ENCODE measurements at regions not wholly inside any gene's neighbourhood (a gene's known extent, or its start where the extent isn't known, plus 50 kb on each side); places are given as distances from the start of the nearest gene placed in this dataset.

GRCh38 chr11:44457862-44458261, 107.6 kb upstream of the CD82 start:
- H3K4me1 ChIP-seq (ENCODE audit: control insufficient read depth in 1 of 2, insufficient read depth in 1 of 2, low read depth in 1 of 2, low read length in 1 of 2), result no peaks in the 10 kb centered on the region
- no peak for TF ChIP-seq CTCF (IDR thresholded peaks at IDR 0.05)

GRCh38 chr11:44463751-44464150, 101.7 kb upstream of the CD82 start:
- peaks cover 13% of the 10 kb centered on the region for H3K27me3 ChIP-seq
- H3K4me3 ChIP-seq (ENCODE audit: low read depth in 1 of 2, low read length in 1 of 2), result no peak overlapping the region
- H3K27ac ChIP-seq, result no peak overlapping the region
- TF ChIP-seq CTCF (IDR thresholded peaks at IDR 0.05), result no peak
- no peaks in the 10 kb centered on the region for H3K4me1 ChIP-seq (ENCODE audit: control insufficient read depth in 1 of 2, insufficient read depth in 1 of 2, low read depth in 1 of 2, low read length in 1 of 2)
- no peaks in the 10 kb centered on the region for H3K9me3 ChIP-seq
- no peaks in the 10 kb centered on the region for H3K36me3 ChIP-seq

More at GRCh38 chr11:44457862-44458261, 107.6 kb upstream of the CD82 start:
- H3K9me3 ChIP-seq, result no peaks in the 10 kb centered on the region
- H3K27ac ChIP-seq, result no peak overlapping the region
- no peaks in the 10 kb centered on the region for H3K27me3 ChIP-seq
- H3K36me3 ChIP-seq, result no peaks in the 10 kb centered on the region
- no peak overlapping the region for H3K4me3 ChIP-seq (ENCODE audit: low read depth in 1 of 2, low read length in 1 of 2)

- Histone ChIP-seq H3K27ac (no peak overlapping the region), H3K4me3 (ENCODE audit: low read depth in 1 of 2, low read length in 1 of 2) (no peak overlapping the region), H3K4me1 (ENCODE audit: control insufficient read depth in 1 of 2, insufficient read depth in 1 of 2, low read depth in 1 of 2, low read length in 1 of 2) (no peaks in the 10 kb centered on the region), H3K36me3 (no peaks in the 10 kb centered on the region), H3K27me3 (peaks cover 13% of the 10 kb centered on the region), H3K9me3 (no peaks in the 10 kb centered on the region)
- TF ChIP-seq CTCF (IDR thresholded peaks at IDR 0.05), result no peak
Observed at GRCh38 chr11:44464741-44465140, 100.7 kb upstream of the CD82 start.

- H3K4me3 ChIP-seq (ENCODE audit: low read depth in 1 of 2, low read length in 1 of 2), result no peak overlapping the region
- H3K4me1 ChIP-seq (ENCODE audit: control insufficient read depth in 1 of 2, insufficient read depth in 1 of 2, low read depth in 1 of 2, low read length in 1 of 2), result no peaks in the 10 kb centered on the region
- no peak overlapping the region for H3K27ac ChIP-seq
- H3K9me3 ChIP-seq, result no peaks in the 10 kb centered on the region
- no peak for TF ChIP-seq CTCF (IDR thresholded peaks at IDR 0.05)
- H3K27me3 ChIP-seq, result peaks cover 13% of the 10 kb centered on the region
- no peaks in the 10 kb centered on the region for H3K36me3 ChIP-seq
Observed at GRCh38 chr11:44466531-44467205, 98.8 kb upstream of the CD82 start.

GRCh38 chr11:44467413-44467812, 98.0 kb upstream of the CD82 start:
- H3K27ac ChIP-seq, result no peak overlapping the region
- H3K36me3 ChIP-seq, result no peaks in the 10 kb centered on the region
- TF ChIP-seq CTCF (IDR thresholded peaks at IDR 0.05), result no peak
- peaks cover 13% of the 10 kb centered on the region for H3K27me3 ChIP-seq
- no peak overlapping the region for H3K4me3 ChIP-seq (ENCODE audit: low read depth in 1 of 2, low read length in 1 of 2)
- H3K9me3 ChIP-seq, result no peaks in the 10 kb centered on the region
- no peaks in the 10 kb centered on the region for H3K4me1 ChIP-seq (ENCODE audit: control insufficient read depth in 1 of 2, insufficient read depth in 1 of 2, low read depth in 1 of 2, low read length in 1 of 2)

Measured in neutrophil (primary cell).